ENCODE measurements at regions not wholly inside any gene's neighbourhood (a gene's known extent, or its start where the extent isn't known, plus 50 kb on each side); places are given as distances from the start of the nearest gene placed in this dataset.

GRCh38 chr6:139569566-139569965, 195.1 kb upstream of the CITED2 start:
- no peak for TF ChIP-seq ZNF143 (CRISPR knock-in tag; IDR thresholded peaks at IDR 0.05)
- TF ChIP-seq FOSL1 (tag; conservative IDR thresholded peaks at IDR 0.05): peak; percentile 86
- no peak overlapping the region for H3K4me2 ChIP-seq (ENCODE audit: insufficient read depth, low read length)
- H3K4me1 ChIP-seq (replicated peaks in 1 of 2; ENCODE audit: control insufficient read depth in 2 of 2, insufficient read depth in 2 of 2, low read length in 2 of 2): peaks cover 4 to 18% of the 10 kb centered on the region in 2 experiments; a peak in 4 of 5 replicates
- no peaks in the 10 kb centered on the region for H3K9me3 ChIP-seq (replicated peaks; ENCODE audit: control insufficient read depth, insufficient read depth, low read depth, low read length)
- ChIA-PET POLR2A (no interaction called here), CTCF (ENCODE audit: low intra/inter-chr PET ratio) (no interaction called here)
- H4K20me1 ChIP-seq (replicated peaks; ENCODE audit: control insufficient read depth, insufficient read depth, low read length): no peaks in the 10 kb centered on the region
- no peak overlapping the region for H3K9ac ChIP-seq (ENCODE audit: insufficient read depth in 1 of 2, low read depth in 2 of 2, low read length in 2 of 2)
- H3K9me1 ChIP-seq (ENCODE audit: control insufficient read depth, insufficient read depth, low read length): no peaks in the 10 kb centered on the region
- BruUV-seq (replicated peaks): no TSS peak
- H3K79me2 ChIP-seq (ENCODE audit: control insufficient read depth, insufficient read depth, low read length): no peaks in the 10 kb centered on the region
- H2AFZ ChIP-seq (ENCODE audit: low read depth, low read length): peak overlapping the region; percentile 75; the same call in 1 of the 2 replicates
- H3K36me3 ChIP-seq (ENCODE audit: control insufficient read depth, insufficient read depth, low read length): no peaks in the 10 kb centered on the region
- H3K27me3 ChIP-seq (ENCODE audit: control insufficient read depth in 2 of 2, insufficient read depth in 2 of 2, low read length in 2 of 2): no peaks in the 10 kb centered on the region
- no peak overlapping the region for H3K4me3 ChIP-seq
- FAIRE-seq (no peak), DNase-seq (ENCODE audit: extremely low read depth in 1 of 4, low spot score in 3 of 4) (no peak), ATAC-seq (no peak)
- in situ Hi-C loops (cut with MboI): no loop called here
- no peak overlapping the region for H3K27ac ChIP-seq (ENCODE audit: extremely low read depth, low read depth, low read length)
- 41% methylated on average over 4 of the region's 4 CpGs for WGBS (ENCODE audit: insufficient coverage, low coverage, missing lambda C conversion rate)
- intact Hi-C loops (cut with micrococcal nuclease): no loop called here

GRCh38 chr6:139568956-139569538, 194.6 kb upstream of the CITED2 start:
- H3K4me1 ChIP-seq (replicated peaks in 1 of 2; ENCODE audit: control insufficient read depth in 2 of 2, insufficient read depth in 2 of 2, low read length in 2 of 2): peaks cover 4 to 18% of the 10 kb centered on the region in 2 experiments; a peak in 4 of 5 replicates
- CTCF ChIA-PET (ENCODE audit: low intra/inter-chr PET ratio): no interaction called here
- FAIRE-seq: no peak
- H3K27ac ChIP-seq (ENCODE audit: extremely low read depth, low read depth, low read length): no peak overlapping the region
- H4K20me1 ChIP-seq (replicated peaks; ENCODE audit: control insufficient read depth, insufficient read depth, low read length): no peaks in the 10 kb centered on the region
- H3K9ac ChIP-seq (ENCODE audit: insufficient read depth in 1 of 2, low read depth in 2 of 2, low read length in 2 of 2): no peak overlapping the region
- DNase-seq (ENCODE audit: extremely low read depth in 1 of 4, low spot score in 3 of 4): no peak
- no peak overlapping the region for H3K4me3 ChIP-seq
- WGBS (ENCODE audit: insufficient coverage, low coverage, missing lambda C conversion rate): 18% methylated on average over 5 of the region's 5 CpGs
- in situ Hi-C loops (cut with MboI): no loop called here
- H3K9me1 ChIP-seq (ENCODE audit: control insufficient read depth, insufficient read depth, low read length): no peaks in the 10 kb centered on the region
- no TSS peak for BruUV-seq (replicated peaks)
- TF ChIP-seq ZNF778 (CRISPR knock-in tag; IDR thresholded peaks at IDR 0.05) (no peak), ZNF57 (CRISPR knock-in tag; IDR thresholded peaks at IDR 0.05) (no peak), ZNF717 (CRISPR knock-in tag; IDR thresholded peaks at IDR 0.05) (no peak), MBD2 (IDR thresholded peaks at IDR 0.05; ENCODE audit: borderline replicate concordance, low read depth) (no peak), FOXA3 (CRISPR knock-in tag; conservative IDR thresholded peaks at IDR 0.05 in 1 of 2, IDR thresholded peaks at IDR 0.05 in 1 of 2) (0 out of 4 replicates have a peak, but pooled peaks of 1 of the 2 experiments have one; percentile 27), PRMT5 (CRISPR knock-in tag; IDR thresholded peaks at IDR 0.05) (no peak)
- POLR2A ChIA-PET: interaction anchor here (0.8 kb wide), 1 partner anchor 196 kb away, joined by 4 read pairs; no protein-coding TSS in a partner anchor
- no peaks in the 10 kb centered on the region for H3K9me3 ChIP-seq (replicated peaks; ENCODE audit: control insufficient read depth, insufficient read depth, low read depth, low read length)
- H2AFZ ChIP-seq (ENCODE audit: low read depth, low read length): peak overlapping the region; percentile 75
- H3K4me2 ChIP-seq (ENCODE audit: insufficient read depth, low read length): no peak overlapping the region
- no peaks in the 10 kb centered on the region for H3K36me3 ChIP-seq (ENCODE audit: control insufficient read depth, insufficient read depth, low read length)
- ATAC-seq: no peak
- intact Hi-C loops (cut with micrococcal nuclease): no loop called here
- H3K27me3 ChIP-seq (ENCODE audit: control insufficient read depth in 2 of 2, insufficient read depth in 2 of 2, low read length in 2 of 2): no peaks in the 10 kb centered on the region
- H3K79me2 ChIP-seq (ENCODE audit: control insufficient read depth, insufficient read depth, low read length): no peaks in the 10 kb centered on the region

Data from K562 (cell line).